ENCODE measurements at regions not wholly inside any gene's neighbourhood (a gene's known extent, or its start where the extent isn't known, plus 50 kb on each side); places are given as distances from the start of the nearest gene placed in this dataset.

GRCh38 chr12:25326326-25326725, 75.6 kb upstream of the KRAS start:
- TF ChIP-seq CTCF (IDR thresholded peaks at IDR 0.05; ENCODE audit: low read depth, low read length): no peak
- no peak overlapping the region for H3K4me3 ChIP-seq (ENCODE audit: low read depth, low read length)
- no peak for DNase-seq (ENCODE audit: low read depth, low spot score)
- in situ Hi-C loops (cut with HindIII; ENCODE audit: low sequenced_read_pairs): no loop called here

- in situ Hi-C loops (cut with HindIII; ENCODE audit: low sequenced_read_pairs): no loop called here
- no peak for TF ChIP-seq CTCF (IDR thresholded peaks at IDR 0.05; ENCODE audit: low read depth, low read length)
Observed at GRCh38 chr12:25324861-25325260, 74.1 kb upstream of the KRAS start.

GRCh38 chr12:25323581-25323982, 72.9 kb upstream of the KRAS start:
- DNase-seq (ENCODE audit: low read depth, low spot score): peak; percentile 35
- H3K4me3 ChIP-seq (ENCODE audit: low read depth, low read length): no peak overlapping the region
- no peak for TF ChIP-seq CTCF (IDR thresholded peaks at IDR 0.05; ENCODE audit: low read depth, low read length)
- in situ Hi-C loops (cut with HindIII; ENCODE audit: low sequenced_read_pairs): no loop called here

More at GRCh38 chr12:25324861-25325260, 74.1 kb upstream of the KRAS start:
- DNase-seq (ENCODE audit: low read depth, low spot score): no peak
- H3K4me3 ChIP-seq (ENCODE audit: low read depth, low read length): no peak overlapping the region

- in situ Hi-C loops (cut with HindIII; ENCODE audit: low sequenced_read_pairs): no loop called here
- no peak for TF ChIP-seq CTCF (IDR thresholded peaks at IDR 0.05; ENCODE audit: low read depth, low read length)
- no peak overlapping the region for H3K4me3 ChIP-seq (ENCODE audit: low read depth, low read length)
- peak; percentile 81 for DNase-seq (ENCODE audit: low read depth, low spot score)
Observed at GRCh38 chr12:25322918-25323531, 72.3 kb upstream of the KRAS start.

GRCh38 chr12:25322351-25322750, 71.6 kb upstream of the KRAS start:
- DNase-seq (ENCODE audit: low read depth, low spot score): no peak
- H3K4me3 ChIP-seq (ENCODE audit: low read depth, low read length): no peak overlapping the region
- no peak for TF ChIP-seq CTCF (IDR thresholded peaks at IDR 0.05; ENCODE audit: low read depth, low read length)
- in situ Hi-C loops (cut with HindIII; ENCODE audit: low sequenced_read_pairs): no loop called here

GRCh38 chr12:25321772-25322171, 71.0 kb upstream of the KRAS start:
- in situ Hi-C loops (cut with HindIII; ENCODE audit: low sequenced_read_pairs): no loop called here
- TF ChIP-seq CTCF (IDR thresholded peaks at IDR 0.05; ENCODE audit: low read depth, low read length): no peak
- DNase-seq (ENCODE audit: low read depth, low spot score): no peak
- no peak overlapping the region for H3K4me3 ChIP-seq (ENCODE audit: low read depth, low read length)

Data from astrocyte of the spinal cord (primary cell).